ENCODE measurements at regions not wholly inside any gene's neighbourhood (a gene's known extent, or its start where the extent isn't known, plus 50 kb on each side); places are given as distances from the start of the nearest gene placed in this dataset.

- TF ChIP-seq ZNF264 (CRISPR knock-in tag; IDR thresholded peaks at IDR 0.05): no peak
- TF ChIP-seq BORCS8-MEF2B (CRISPR knock-in tag; IDR thresholded peaks at IDR 0.05): peak; percentile 65; the same call in 1 of the 2 replicates
- TF ChIP-seq ZNF75D (CRISPR knock-in tag; IDR thresholded peaks at IDR 0.05; ENCODE audit: borderline replicate concordance): no peak
- TF ChIP-seq ZNF343 (CRISPR knock-in tag; IDR thresholded peaks at IDR 0.05): 0 out of 2 replicates have a peak, but pooled peaks have one; percentile 56
- peak; percentile 68; the same call in 1 of the 2 replicates for TF ChIP-seq ZNF557 (CRISPR knock-in tag; IDR thresholded peaks at IDR 0.05)
- TF ChIP-seq PHF8 (CRISPR knock-in tag; IDR thresholded peaks at IDR 0.05): peak; percentile 44; the same call in 1 of the 2 replicates
- TF ChIP-seq MXI1 (IDR thresholded peaks at IDR 0.05; ENCODE audit: borderline replicate concordance, low read depth, low read length): peak; percentile 42; the same call in 1 of the 3 replicates
- TF ChIP-seq PCBP1 (IDR thresholded peaks at IDR 0.05; ENCODE audit: borderline replicate concordance, low read depth, low read length): no peak
- no peak for TF ChIP-seq ZNF124 (CRISPR knock-in tag; IDR thresholded peaks at IDR 0.05)
- 0 out of 2 replicates have a peak, but pooled peaks have one; percentile 48 for TF ChIP-seq NR0B2 (CRISPR knock-in tag; IDR thresholded peaks at IDR 0.05)
- TF ChIP-seq KLF6 (CRISPR knock-in tag; IDR thresholded peaks at IDR 0.05): peak; percentile 55; the same call in 1 of the 2 replicates
- 0 out of 2 replicates have a peak, but pooled peaks have one; percentile 46 for TF ChIP-seq KDM4B (CRISPR knock-in tag; IDR thresholded peaks at IDR 0.05)
- no peak for TF ChIP-seq PBX2 (CRISPR knock-in tag; IDR thresholded peaks at IDR 0.05)
- peak; percentile 61; the same call in 1 of the 2 replicates for TF ChIP-seq ZNF691 (CRISPR knock-in tag; IDR thresholded peaks at IDR 0.05; ENCODE audit: borderline replicate concordance, low read depth)
- TF ChIP-seq GABPB1 (CRISPR knock-in tag; IDR thresholded peaks at IDR 0.05): peak; percentile 34; the same call in 1 of the 2 replicates
- TF ChIP-seq SKIL (CRISPR knock-in tag; IDR thresholded peaks at IDR 0.05; ENCODE audit: borderline replicate concordance): peak; percentile 74
- TF ChIP-seq ATF7-NPFF (CRISPR knock-in tag; IDR thresholded peaks at IDR 0.05; ENCODE audit: low read depth): no peak
- no peak for TF ChIP-seq ZNF775 (CRISPR knock-in tag; IDR thresholded peaks at IDR 0.05; ENCODE audit: borderline replicate concordance)
- no peak for TF ChIP-seq NFE2L2 (IDR thresholded peaks at IDR 0.05; ENCODE audit: low read length)
- TF ChIP-seq ZBTB34 (CRISPR knock-in tag; IDR thresholded peaks at IDR 0.05): 0 out of 2 replicates have a peak, but pooled peaks have one; percentile 37
- TF ChIP-seq EEA1 (CRISPR knock-in tag; IDR thresholded peaks at IDR 0.05; ENCODE audit: borderline replicate concordance): no peak
Observed at GRCh38 chr5:173719731-173720082, 103.3 kb upstream of the BOD1 start (continued).

Measured in HepG2 (cell line).